Common myeloid progenitor, CD34-positive (primary cell): ENCODE measurements at regions not wholly inside any gene's neighbourhood (a gene's known extent, or its start where the extent isn't known, plus 50 kb on each side); places are given as distances from the start of the nearest gene placed in this dataset.

Experiments
- CTCF ChIA-PET: fragments of 350-600 bp; sonication (Branson Sonifier 250); formaldehyde crosslinking; loops from one replicate; lab custom pipeline; 2021; ENCODE audit warnings: antibody characterized with exemption; lab: Charles Lee
- POLR2A ChIA-PET: fragments of 350-600 bp; sonication (Branson Sonifier 250); formaldehyde crosslinking; loops from one replicate; lab custom pipeline; 2021; ENCODE audit warnings: antibody characterized with exemption; lab: Charles Lee
- DNase-seq, 3 donors: peaks; one replicate each; pipeline versions ENCODE4 v3.0.0 to v3.0.0-alpha.2; 2013
- H3K27ac ChIP-seq, 2 experiments: 1 replicate in 1 of 2; 2 replicates in 1 of 2; pipeline ENCODE4 v1.7.0; 2013; ENCODE audit warnings: inconsistent platforms in 2 of 2, low read length in 2 of 2, mild to moderate bottlenecking in 2 of 2, low read depth in 1 of 2, moderate library complexity in 1 of 2; ENCODE audit not compliant: severe bottlenecking in 2 of 2, insufficient read depth in 1 of 2, poor library complexity in 1 of 2
- H3K27me3 ChIP-seq, 5 experiments: replicated peaks in 2 of 5; 1 replicate in 3 of 5; 2 replicates in 2 of 5; pipeline versions ENCODE4 v1.6.1 to v1.7.0; 2013; ENCODE audit warnings: low read length in 4 of 5, mild to moderate bottlenecking in 2 of 5, moderate library complexity in 2 of 5, inconsistent platforms in 1 of 5; ENCODE audit not compliant: insufficient read depth in 5 of 5, control insufficient read depth in 4 of 5
- H3K36me3 ChIP-seq, 4 experiments: 1 replicate in 2 of 4; 2 replicates in 2 of 4; pipeline versions ENCODE4 v1.6.1 to v1.7.0; 2013; ENCODE audit warnings: low read length in 3 of 4, control low read depth in 1 of 4, mild to moderate bottlenecking in 1 of 4; ENCODE audit not compliant: control insufficient read depth in 4 of 4, insufficient read depth in 4 of 4
- H3K4me1 ChIP-seq, 4 experiments: 1 replicate in 3 of 4; 2 replicates in 1 of 4; pipeline versions ENCODE4 v1.6.1 to v1.7.1; 2013; ENCODE audit warnings: low read length in 3 of 4, mild to moderate bottlenecking in 3 of 4, control low read depth in 1 of 4, inconsistent platforms in 1 of 4, moderate library complexity in 1 of 4; ENCODE audit not compliant: control insufficient read depth in 4 of 4, insufficient read depth in 4 of 4; ENCODE audit errors: control extremely low read depth in 1 of 4
- H3K4me3 ChIP-seq, 7 experiments: 1 replicate in 4 of 7; 2 replicates in 3 of 7; pipeline versions ENCODE4 v1.5.1 to v1.7.0; 2013; ENCODE audit warnings: mild to moderate bottlenecking in 7 of 7, low read length in 6 of 7, moderate library complexity in 6 of 7, inconsistent platforms in 2 of 7, low read depth in 2 of 7, control low read depth in 1 of 7; ENCODE audit not compliant: insufficient read depth in 4 of 7, control insufficient read depth in 1 of 7; ENCODE audit errors: extremely low read depth in 1 of 7
- H3K9me3 ChIP-seq, 5 experiments: 1 replicate in 4 of 5; 2 replicates in 1 of 5; pipeline versions ENCODE4 v1.6.1 to v1.7.1; 2013; ENCODE audit warnings: low read length in 4 of 5, mild to moderate bottlenecking in 2 of 5, inconsistent platforms in 1 of 5, low read depth in 1 of 5, moderate library complexity in 1 of 5; ENCODE audit not compliant: control insufficient read depth in 4 of 5, insufficient read depth in 2 of 5; ENCODE audit errors: control extremely low read depth in 1 of 5
- WGBS: methylation state at CpG from one replicate; pipeline ENCODE4 v1.1.5; 2013; ENCODE audit not compliant: insufficient coverage; 5-methylcytosine and 5-hydroxymethylcytosine counted together

DNA sequence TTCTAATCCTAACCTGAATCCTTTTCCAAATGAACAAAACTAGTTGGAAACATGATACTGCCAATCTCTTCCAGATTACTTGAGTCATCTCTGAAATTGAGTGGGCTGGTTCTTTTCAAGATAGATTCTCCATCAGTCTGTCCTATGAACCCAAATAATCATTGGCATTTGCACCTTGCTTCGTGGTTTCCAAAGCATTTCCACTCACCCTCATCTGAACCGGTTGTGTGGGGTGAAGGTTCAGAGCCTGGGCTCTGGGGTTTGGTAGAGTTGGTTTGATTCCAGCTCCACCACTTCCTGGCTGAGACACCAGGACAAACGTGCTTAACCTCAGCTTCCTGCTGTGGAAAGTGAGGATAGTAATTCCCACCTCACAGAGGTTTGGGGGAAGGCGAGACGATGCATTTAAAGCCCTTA lies 206.4 kb upstream of the E2F8 start:
- Histone ChIP-seq H3K4me1 (peaks cover 0 to 9% (median 3%) of the 10 kb centered on the region in 4 experiments), H3K36me3 (no peaks in the 10 kb centered on the region), H3K27me3 (no peaks in the 10 kb centered on the region), H3K27ac (no peak overlapping the region), H3K4me3 (no peak overlapping the region), H3K9me3 (no peaks in the 10 kb centered on the region)
- WGBS: 0% methylated on average over 4 of the region's 5 CpGs
- POLR2A ChIA-PET: no interaction called here
- CTCF ChIA-PET: interaction anchor here (0.6 kb wide), 1 partner anchor 287 kb away, joined by 3 read pairs; no protein-coding TSS in a partner anchor
- DNase-seq: no peak

DNA sequence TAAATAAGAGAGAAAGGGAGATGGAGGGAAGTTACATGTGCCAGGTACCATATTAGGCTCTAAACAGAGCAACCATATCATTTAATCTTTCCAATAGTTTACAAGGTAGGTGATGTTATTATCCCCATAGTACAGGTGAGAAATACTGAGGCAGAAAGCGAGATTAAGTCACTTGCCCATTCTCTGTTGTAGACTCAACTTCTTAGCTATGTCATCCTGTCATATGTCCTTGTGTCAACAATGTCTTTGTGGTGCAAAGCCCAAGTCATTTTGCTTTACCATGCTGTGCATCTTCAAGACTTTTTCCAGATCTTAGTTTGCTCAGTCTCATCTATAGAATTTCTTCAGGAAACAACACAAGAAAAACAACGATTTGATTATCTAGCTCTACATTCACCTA lies 205.0 kb upstream of the E2F8 start:
- ChIA-PET POLR2A (no interaction called here), CTCF (no interaction called here)
- no peaks in the 10 kb centered on the region for H3K9me3 ChIP-seq
- no peak overlapping the region for H3K4me3 ChIP-seq
- no peaks in the 10 kb centered on the region for H3K36me3 ChIP-seq
- peaks cover 0 to 9% (median 3%) of the 10 kb centered on the region in 4 experiments for H3K4me1 ChIP-seq
- WGBS: 50% methylated on average over 2 of the region's 2 CpGs
- no peak for DNase-seq
- no peaks in the 10 kb centered on the region for H3K27me3 ChIP-seq
- H3K27ac ChIP-seq: no peak overlapping the region

DNA sequence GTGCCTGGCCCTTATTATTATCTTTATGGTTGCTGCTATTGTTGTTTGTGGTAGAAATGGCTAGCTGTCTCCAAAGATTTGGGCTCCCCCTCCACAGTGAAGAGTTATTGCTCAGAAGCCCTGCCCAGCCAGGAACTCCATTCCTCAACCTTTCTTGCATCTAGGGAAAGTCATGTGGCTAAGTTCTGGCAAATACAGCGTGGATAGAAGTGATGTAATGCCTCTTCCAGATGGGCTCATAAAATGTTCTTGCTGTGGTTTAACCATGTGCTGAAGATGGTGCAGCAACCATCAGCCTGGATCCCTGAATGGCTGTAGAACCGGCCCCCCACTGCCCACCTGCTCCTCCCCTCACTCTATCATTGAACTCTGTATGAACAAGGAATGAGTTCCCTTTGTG lies 203.5 kb upstream of the E2F8 start:
- Histone ChIP-seq H3K4me1 (peaks cover 0 to 9% (median 3%) of the 10 kb centered on the region in 4 experiments), H3K27me3 (no peaks in the 10 kb centered on the region), H3K36me3 (no peaks in the 10 kb centered on the region), H3K27ac (no peak overlapping the region), H3K4me3 (no peak overlapping the region), H3K9me3 (no peaks in the 10 kb centered on the region)
- ChIA-PET CTCF (no interaction called here), POLR2A (no interaction called here)
- no peak for DNase-seq
- WGBS: 85% methylated on average over 2 of the region's 2 CpGs

DNA sequence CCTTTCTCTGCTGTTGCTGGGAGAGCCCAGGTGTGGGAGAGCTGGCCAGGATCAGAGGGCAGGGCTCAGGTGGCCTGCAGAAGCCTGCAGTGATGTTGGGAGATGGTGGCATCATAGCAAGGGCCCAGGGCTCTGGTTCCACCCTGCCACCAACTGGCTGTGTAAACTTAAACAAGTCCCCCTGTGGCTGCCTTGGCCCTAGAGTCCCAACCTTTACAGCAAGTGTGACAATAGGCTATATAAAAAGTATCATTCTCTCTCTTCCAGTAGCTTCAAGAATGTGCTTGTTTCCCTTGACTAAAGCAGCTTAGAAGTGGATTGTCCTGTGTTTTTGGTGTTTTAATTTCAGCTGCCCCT lies 201.8 kb upstream of the E2F8 start:
- Histone ChIP-seq H3K27me3 (peaks cover 0 to 8% (median 0%) of the 10 kb centered on the region in 5 experiments), H3K4me3 (no peak overlapping the region), H3K27ac (no peak overlapping the region), H3K4me1 (peaks cover 0 to 5% (median 2%) of the 10 kb centered on the region in 4 experiments), H3K36me3 (no peaks in the 10 kb centered on the region), H3K9me3 (no peaks in the 10 kb centered on the region)
- CTCF ChIA-PET: no interaction called here
- POLR2A ChIA-PET: no interaction called here
- DNase-seq: no peak

DNA sequence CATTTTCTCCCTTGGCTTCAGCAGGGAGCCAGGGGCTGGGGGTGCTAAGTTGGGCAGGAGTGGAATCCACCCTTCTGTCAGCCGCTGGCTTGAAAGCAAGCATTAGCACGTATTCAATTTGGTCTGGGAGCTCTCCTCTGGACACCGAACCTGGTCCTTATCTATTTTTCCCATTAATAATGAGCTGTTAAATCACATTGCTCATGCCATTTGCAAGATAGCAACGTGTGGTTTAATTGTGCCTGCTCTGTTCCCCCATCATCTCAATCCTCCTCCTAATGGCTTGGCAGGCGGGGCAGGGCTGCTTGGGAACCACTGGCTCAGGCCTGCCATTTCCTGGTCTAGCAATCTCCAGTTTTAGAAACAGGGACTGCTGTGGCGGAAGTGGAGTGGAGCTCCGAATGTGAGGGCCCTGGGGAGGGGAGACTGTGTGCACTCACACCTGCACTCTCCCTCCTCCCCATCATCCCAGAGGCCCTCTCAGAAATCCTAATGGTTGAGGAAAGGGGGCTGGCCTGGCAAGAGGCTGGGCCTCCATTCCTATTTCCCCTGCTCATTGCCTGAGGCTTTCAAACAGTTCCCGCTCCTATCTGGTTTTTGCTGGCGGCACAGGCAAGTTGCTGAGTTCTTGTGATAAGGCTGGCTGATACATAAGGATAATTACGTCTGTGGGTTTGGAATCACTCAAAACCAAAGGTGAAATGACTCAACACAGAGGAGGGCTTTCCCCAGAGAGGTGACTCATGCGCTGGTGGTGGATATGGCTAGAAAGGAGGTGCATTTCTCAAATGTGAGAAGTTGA lies 201.2 kb upstream of the E2F8 start:
- no peaks in the 10 kb centered on the region for H3K4me1 ChIP-seq
- no peak overlapping the region for H3K27ac ChIP-seq
- peaks cover 0 to 8% (median 0%) of the 10 kb centered on the region in 5 experiments for H3K27me3 ChIP-seq
- no peak overlapping the region for H3K4me3 ChIP-seq
- POLR2A ChIA-PET: no interaction called here
- WGBS: 84% methylated on average over 8 of the region's 11 CpGs
- CTCF ChIA-PET: no interaction called here
- H3K9me3 ChIP-seq: no peaks in the 10 kb centered on the region
- DNase-seq: peak; percentile 13 to 61 (median 46)
- H3K36me3 ChIP-seq: no peaks in the 10 kb centered on the region

DNA sequence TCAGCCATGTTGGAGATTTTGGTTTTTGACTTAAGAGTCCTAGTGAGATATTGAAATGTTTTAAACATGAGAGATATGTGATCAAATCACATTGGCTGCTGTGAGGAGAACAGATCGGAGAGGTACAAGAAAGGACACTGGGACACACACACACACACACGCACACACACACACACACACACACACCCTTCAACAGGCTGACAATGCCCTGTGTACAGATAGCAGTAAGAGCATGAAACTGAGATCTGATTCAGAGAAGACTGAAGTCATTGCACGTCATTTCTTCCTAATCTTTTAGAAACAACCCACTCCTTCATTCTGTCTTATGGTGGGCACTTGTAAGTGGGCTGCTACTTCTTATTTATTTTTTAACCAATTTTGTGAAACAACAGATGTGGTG lies 200.5 kb upstream of the E2F8 start:
- ChIA-PET CTCF (no interaction called here), POLR2A (no interaction called here)
- Histone ChIP-seq H3K27ac (no peak overlapping the region), H3K9me3 (no peaks in the 10 kb centered on the region), H3K4me1 (no peaks in the 10 kb centered on the region), H3K36me3 (no peaks in the 10 kb centered on the region), H3K27me3 (peaks cover 0 to 8% (median 0%) of the 10 kb centered on the region in 5 experiments), H3K4me3 (no peak overlapping the region)
- WGBS: 100% methylated on average over 1 of the region's 3 CpGs
- DNase-seq: no peak

DNA sequence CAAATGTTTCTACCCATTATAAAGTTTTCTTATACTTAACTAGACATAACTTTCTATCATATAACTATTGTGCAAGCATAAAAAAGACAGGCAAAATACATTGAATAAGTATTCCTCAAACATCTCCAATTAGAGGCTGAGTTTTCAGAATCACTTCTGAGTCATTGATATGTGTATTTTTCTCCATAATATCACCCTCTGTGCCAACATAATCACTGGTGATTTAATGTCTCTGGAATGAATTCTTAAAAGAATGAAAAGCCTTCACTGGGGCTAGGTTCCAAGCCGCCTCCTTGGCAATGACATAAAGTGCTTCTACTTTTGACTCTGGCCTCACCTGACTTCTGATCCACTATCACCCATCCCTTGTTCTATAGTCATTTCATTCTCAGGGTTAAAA lies 197.0 kb upstream of the E2F8 start:
- WGBS: no CpG with 5 or more reads among the region's 1 CpG
- no peaks in the 10 kb centered on the region for H3K36me3 ChIP-seq
- H3K4me1 ChIP-seq: no peaks in the 10 kb centered on the region
- ChIA-PET POLR2A (no interaction called here), CTCF (interaction anchor here (1.5 kb wide), 1 partner anchor 18 kb away, joined by 3 read pairs; no protein-coding TSS in a partner anchor)
- H3K4me3 ChIP-seq: no peak overlapping the region
- no peak for DNase-seq
- H3K9me3 ChIP-seq: no peaks in the 10 kb centered on the region
- H3K27me3 ChIP-seq: peaks cover 0 to 11% (median 1%) of the 10 kb centered on the region in 5 experiments
- H3K27ac ChIP-seq: no peak overlapping the region
